GM12878 (cell line): ENCODE measurements at regions not wholly inside any gene's neighbourhood (a gene's known extent, or its start where the extent isn't known, plus 50 kb on each side); places are given as distances from the start of the nearest gene placed in this dataset.

ENCODE experiments used
- CHD4 ChIP-seq: fragments of 200-600 bp; sonication (generic); IDR thresholded peaks from 2 replicates; pipeline ENCODE4 v1.6.1; 2016; ENCODE audit warnings: mild to moderate bottlenecking
- FOXK2 ChIP-seq: fragments of 450-650 bp; IDR thresholded peaks from 2 replicates; pipeline ENCODE4 v1.6.1; 2017; ENCODE audit warnings: mild to moderate bottlenecking, moderate library complexity
- JUND ChIP-seq: IDR thresholded peaks from 2 replicates; pipeline ENCODE4 v1.6.1; 2012; ENCODE audit warnings: low read depth, mild to moderate bottlenecking, low read length, improper control_type of control experiment, moderate library complexity
- MAX ChIP-seq: IDR thresholded peaks from 2 replicates; pipeline ENCODE4 v1.6.1; 2012; ENCODE audit warnings: low read depth, low read length, improper control_type of control experiment
- MTA3 ChIP-seq: IDR thresholded peaks from 2 replicates; pipeline ENCODE4 v1.6.1; 2012; ENCODE audit warnings: low read length, inconsistent platforms, borderline replicate concordance
- NFXL1 ChIP-seq: fragments of 450-650 bp; IDR thresholded peaks from 2 replicates; pipeline ENCODE4 v1.6.1; 2017; ENCODE audit warnings: antibody characterized with exemption, mild to moderate bottlenecking, borderline replicate concordance
- NR2C2 ChIP-seq: IDR thresholded peaks from 2 replicates; pipeline ENCODE4 v1.6.1; 2011; ENCODE audit warnings: borderline replicate concordance, low read depth; ENCODE audit not compliant: control insufficient read depth, insufficient read length
- POLR2A ChIP-seq: IDR thresholded peaks from 2 replicates; pipeline ENCODE4 v1.6.1; 2011; ENCODE audit warnings: low read depth, mild to moderate bottlenecking, low read length
- POLR2AphosphoS5 ChIP-seq: IDR thresholded peaks from 2 replicates; pipeline ENCODE4 v1.6.1; 2011; ENCODE audit warnings: mild to moderate bottlenecking, low read length, inconsistent platforms
- STAT3 ChIP-seq: IDR thresholded peaks from 2 replicates; pipeline ENCODE4 v1.6.1; 2011; ENCODE audit warnings: low read depth, low read length, improper control_type of control experiment
- SUZ12 ChIP-seq: fragments of 200-600 bp; sonication (generic); IDR thresholded peaks from one replicate; pipeline ENCODE4 v1.6.1; 2018; ENCODE audit warnings: antibody characterized with exemption, mild to moderate bottlenecking; ENCODE audit not compliant: unreplicated experiment
- TF ChIP-seq, protein P1 (sequence below), 3 experiments: IDR thresholded peaks in 2 of 3; conservative IDR thresholded peaks in 1 of 3; 2 replicates each; pipeline ENCODE4 v1.5.1; 2011; ENCODE audit warnings: low read depth in 3 of 3, low read length in 3 of 3, mild to moderate bottlenecking in 3 of 3, control low read depth in 2 of 3, moderate library complexity in 2 of 3, inconsistent platforms in 1 of 3, mixed read lengths in 1 of 3; ENCODE audit not compliant: control insufficient read depth in 2 of 3, insufficient read depth in 1 of 3; ENCODE audit errors: extremely low read depth in 1 of 3

- TF ChIP-seq POLR2AphosphoS5 (no peak), MTA3 (no peak), POLR2A (no peak), NFXL1 (no peak), CHD4 (no peak), SUZ12 (no peak), NR2C2 (no peak), MAX (no peak), STAT3 (no peak), JUND (no peak), FOXK2 (no peak)
- TF ChIP-seq, protein P1, sequence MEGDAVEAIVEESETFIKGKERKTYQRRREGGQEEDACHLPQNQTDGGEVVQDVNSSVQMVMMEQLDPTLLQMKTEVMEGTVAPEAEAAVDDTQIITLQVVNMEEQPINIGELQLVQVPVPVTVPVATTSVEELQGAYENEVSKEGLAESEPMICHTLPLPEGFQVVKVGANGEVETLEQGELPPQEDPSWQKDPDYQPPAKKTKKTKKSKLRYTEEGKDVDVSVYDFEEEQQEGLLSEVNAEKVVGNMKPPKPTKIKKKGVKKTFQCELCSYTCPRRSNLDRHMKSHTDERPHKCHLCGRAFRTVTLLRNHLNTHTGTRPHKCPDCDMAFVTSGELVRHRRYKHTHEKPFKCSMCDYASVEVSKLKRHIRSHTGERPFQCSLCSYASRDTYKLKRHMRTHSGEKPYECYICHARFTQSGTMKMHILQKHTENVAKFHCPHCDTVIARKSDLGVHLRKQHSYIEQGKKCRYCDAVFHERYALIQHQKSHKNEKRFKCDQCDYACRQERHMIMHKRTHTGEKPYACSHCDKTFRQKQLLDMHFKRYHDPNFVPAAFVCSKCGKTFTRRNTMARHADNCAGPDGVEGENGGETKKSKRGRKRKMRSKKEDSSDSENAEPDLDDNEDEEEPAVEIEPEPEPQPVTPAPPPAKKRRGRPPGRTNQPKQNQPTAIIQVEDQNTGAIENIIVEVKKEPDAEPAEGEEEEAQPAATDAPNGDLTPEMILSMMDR (IDR thresholded peaks at IDR 0.05 in 2 of 3, conservative IDR thresholded peaks at IDR 0.05 in 1 of 3; ENCODE audit: control insufficient read depth in 2 of 3, extremely low read depth in 1 of 3, insufficient read depth in 1 of 3, low read depth in 3 of 3, low read length in 3 of 3): no peak
Measured at GRCh38 chr5:127203818-127204217, 86.8 kb upstream of the MEGF10 start.
